ENCODE measurements at regions not wholly inside any gene's neighbourhood (a gene's known extent, or its start where the extent isn't known, plus 50 kb on each side); places are given as distances from the start of the nearest gene placed in this dataset.

GRCh38 chr13:47049276-47049989 is 152.6 kb upstream of the HTR2A start:
- ChIA-PET CTCF (no interaction called here), POLR2A (no interaction called here)
- no peaks in the 10 kb centered on the region for H3K9me1 ChIP-seq (replicated peaks; ENCODE audit: control insufficient read depth, extremely low read depth, insufficient read depth, low read length)
- FAIRE-seq (no peak), DNase-seq (ENCODE audit: low read depth, low spot score) (no peak)
- no peaks in the 10 kb centered on the region for H3K79me2 ChIP-seq (ENCODE audit: control insufficient read depth, insufficient read depth, low read length)
- H3K27ac ChIP-seq (ENCODE audit: insufficient read depth, low read depth, low read length): no peak overlapping the region
- TF ChIP-seq CTCF (IDR thresholded peaks at IDR 0.05; ENCODE audit: extremely low read depth in 1 of 2, insufficient read depth in 1 of 2, low read depth in 1 of 2, low read length in 2 of 2): no peak
- TF ChIP-seq MAX (IDR thresholded peaks at IDR 0.05; ENCODE audit: insufficient read depth, insufficient read length): no peak
- no peak for TF ChIP-seq EZH2 (IDR thresholded peaks at IDR 0.05; ENCODE audit: borderline replicate concordance, low read depth, low read length, severe bottlenecking)
- no peak for TF ChIP-seq FOS (IDR thresholded peaks at IDR 0.05; ENCODE audit: borderline replicate concordance, insufficient read depth, low read length)
- no peak for TF ChIP-seq POLR2AphosphoS5 (IDR thresholded peaks at IDR 0.05; ENCODE audit: insufficient read depth, low read depth, low read length)
- no peak for TF ChIP-seq JUN (IDR thresholded peaks at IDR 0.05; ENCODE audit: borderline replicate concordance, insufficient read depth, insufficient read length, low read depth)
- no peak for TF ChIP-seq MYC (IDR thresholded peaks at IDR 0.05; ENCODE audit: low read depth, low read length)
- no peaks in the 10 kb centered on the region for H4K20me1 ChIP-seq (replicated peaks; ENCODE audit: control insufficient read depth, extremely low read depth, insufficient read depth, low read length)
- BruUV-seq (replicated peaks): no TSS peak
- H2AFZ ChIP-seq (ENCODE audit: low read depth, low read length): no peak overlapping the region
- H3K9ac ChIP-seq (replicated peaks; ENCODE audit: extremely low read depth, insufficient read depth, low read length): no peak overlapping the region
- no peak overlapping the region for H3K4me2 ChIP-seq (ENCODE audit: insufficient read depth, low read length)
- intact Hi-C loops (cut with micrococcal nuclease) (no loop called here), dilution Hi-C loops (cut with MboI; ENCODE audit: extremely low pct_ligation_motif_present, low sequenced_read_pairs) (no loop called here)
- no peaks in the 10 kb centered on the region for H3K27me3 ChIP-seq (ENCODE audit: control insufficient read depth in 2 of 2, insufficient read depth in 2 of 2, low read length in 2 of 2)
- H3K4me1 ChIP-seq (ENCODE audit: control insufficient read depth, extremely low read depth, insufficient read depth, low read length): no peaks in the 10 kb centered on the region
- no peak overlapping the region for H3K4me3 ChIP-seq (replicated peaks in 1 of 3; ENCODE audit: insufficient read depth in 1 of 3, low read depth in 1 of 3, low read length in 3 of 3)
- no peaks in the 10 kb centered on the region for H3K36me3 ChIP-seq (ENCODE audit: control insufficient read depth in 2 of 2, extremely low read depth in 1 of 2, insufficient read depth in 2 of 2, low read length in 2 of 2)
- H3K9me3 ChIP-seq (replicated peaks; ENCODE audit: control insufficient read depth, insufficient read depth, low read length): no peaks in the 10 kb centered on the region
